Loucy (cell line): ENCODE measurements at regions not wholly inside any gene's neighbourhood (a gene's known extent, or its start where the extent isn't known, plus 50 kb on each side); places are given as distances from the start of the nearest gene placed in this dataset.

Experiments used
- H2AFZ ChIP-seq: fragments of 200-600 bp; sonication (generic); 2 replicates; pipeline ENCODE4 v1.6.0; 2016; ENCODE audit warnings: antibody characterized with exemption, mild to moderate bottlenecking, low read length, moderate library complexity
- H3F3A ChIP-seq: fragments of 200-600 bp; 2 replicates; pipeline ENCODE4 v1.6.0; 2016; ENCODE audit warnings: antibody characterized with exemption, low read depth, mild to moderate bottlenecking
- H3K27me3 ChIP-seq: fragments of 200-600 bp; sonication (generic); 2 replicates; pipeline ENCODE4 v1.6.1; 2014; ENCODE audit warnings: low read length, mild to moderate bottlenecking; ENCODE audit not compliant: insufficient read depth, poor library complexity, severe bottlenecking
- H3K36me3 ChIP-seq: fragments of 200-600 bp; sonication (generic); 2 replicates; pipeline ENCODE4 v1.6.1; 2016; ENCODE audit warnings: low read length; ENCODE audit not compliant: insufficient read depth
- H3K4me1 ChIP-seq: fragments of 200-600 bp; sonication (generic); 2 replicates; pipeline ENCODE4 v1.5.1; 2014; ENCODE audit warnings: low read length, mild to moderate bottlenecking; ENCODE audit not compliant: insufficient read depth, poor library complexity, severe bottlenecking
- H3K4me2 ChIP-seq: fragments of 200-600 bp; sonication (generic); 2 replicates; pipeline ENCODE4 v1.6.0; 2014; ENCODE audit warnings: antibody characterized with exemption, low read length, low read depth, mild to moderate bottlenecking; ENCODE audit not compliant: poor library complexity, severe bottlenecking
- H3K4me3 ChIP-seq: fragments of 200-600 bp; sonication (generic); 2 replicates; pipeline ENCODE4 v1.5.1; 2014; ENCODE audit warnings: low read length, mild to moderate bottlenecking, mixed read lengths; ENCODE audit not compliant: poor library complexity, severe bottlenecking
- H3K79me2 ChIP-seq: fragments of 200-600 bp; sonication (generic); 2 replicates; pipeline ENCODE4 v1.6.1; 2014; ENCODE audit warnings: low read length; ENCODE audit not compliant: insufficient read depth
- H3K9ac ChIP-seq: fragments of 200-600 bp; sonication (generic); 2 replicates; pipeline ENCODE4 v1.6.0; 2014; ENCODE audit warnings: mild to moderate bottlenecking, low read depth, low read length, moderate library complexity; ENCODE audit not compliant: poor library complexity, severe bottlenecking
- H3K9me2 ChIP-seq: fragments of 200-600 bp; sonication (generic); replicated peaks from 2 replicates; pipeline ENCODE4 v1.6.1; 2016; ENCODE audit warnings: low read depth, low read length, mixed read lengths
- H3K9me3 ChIP-seq: fragments of 200-600 bp; sonication (generic); 2 replicates; pipeline ENCODE4 v1.6.1; 2014; ENCODE audit warnings: mild to moderate bottlenecking, antibody characterized with exemption, low read length, low read depth; ENCODE audit not compliant: insufficient read depth
- H4K20me1 ChIP-seq: fragments of 200-600 bp; sonication (generic); 2 replicates; pipeline ENCODE4 v1.6.0; 2014; ENCODE audit warnings: antibody characterized with exemption, low read length, mild to moderate bottlenecking; ENCODE audit not compliant: insufficient read depth, poor library complexity, severe bottlenecking
- EZH2phosphoT487 ChIP-seq: fragments of 200-600 bp; IDR thresholded peaks from 2 replicates; pipeline ENCODE4 v1.6.1; 2018; ENCODE audit warnings: antibody characterized with exemption, mild to moderate bottlenecking, moderate library complexity, borderline replicate concordance
- TF ChIP-seq, protein P1 (sequence below): fragments of 200-600 bp; sonication (generic); conservative IDR thresholded peaks from 2 replicates; pipeline ENCODE4 v1.5.1; 2014; ENCODE audit warnings: mild to moderate bottlenecking, antibody characterized with exemption, low read length

GRCh38 chr16:86209202-86209601 lies 301.1 kb upstream of the FOXF1 start:
- Histone ChIP-seq H2AFZ (no peak overlapping the region), H3K4me3 (no peak overlapping the region)
- TF ChIP-seq, protein P1, sequence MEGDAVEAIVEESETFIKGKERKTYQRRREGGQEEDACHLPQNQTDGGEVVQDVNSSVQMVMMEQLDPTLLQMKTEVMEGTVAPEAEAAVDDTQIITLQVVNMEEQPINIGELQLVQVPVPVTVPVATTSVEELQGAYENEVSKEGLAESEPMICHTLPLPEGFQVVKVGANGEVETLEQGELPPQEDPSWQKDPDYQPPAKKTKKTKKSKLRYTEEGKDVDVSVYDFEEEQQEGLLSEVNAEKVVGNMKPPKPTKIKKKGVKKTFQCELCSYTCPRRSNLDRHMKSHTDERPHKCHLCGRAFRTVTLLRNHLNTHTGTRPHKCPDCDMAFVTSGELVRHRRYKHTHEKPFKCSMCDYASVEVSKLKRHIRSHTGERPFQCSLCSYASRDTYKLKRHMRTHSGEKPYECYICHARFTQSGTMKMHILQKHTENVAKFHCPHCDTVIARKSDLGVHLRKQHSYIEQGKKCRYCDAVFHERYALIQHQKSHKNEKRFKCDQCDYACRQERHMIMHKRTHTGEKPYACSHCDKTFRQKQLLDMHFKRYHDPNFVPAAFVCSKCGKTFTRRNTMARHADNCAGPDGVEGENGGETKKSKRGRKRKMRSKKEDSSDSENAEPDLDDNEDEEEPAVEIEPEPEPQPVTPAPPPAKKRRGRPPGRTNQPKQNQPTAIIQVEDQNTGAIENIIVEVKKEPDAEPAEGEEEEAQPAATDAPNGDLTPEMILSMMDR, result no peak
- no peak for TF ChIP-seq EZH2phosphoT487

GRCh38 chr16:86210403-86211193 lies 299.7 kb upstream of the FOXF1 start:
- Histone ChIP-seq H3K9ac (no peak overlapping the region), H3K9me3 (peaks cover 10% of the 10 kb centered on the region; the same call in 1 of the 2 replicates), H3K4me2 (no peak overlapping the region), H3K36me3 (no peaks in the 10 kb centered on the region), H4K20me1 (no peaks in the 10 kb centered on the region), H3K9me2 (no peaks in the 10 kb centered on the region), H3K79me2 (no peaks in the 10 kb centered on the region), H2AFZ (no peak overlapping the region), H3K4me1 (no peaks in the 10 kb centered on the region), H3K27me3 (no peaks in the 10 kb centered on the region), H3F3A (no peaks in the 10 kb centered on the region), H3K4me3 (no peak overlapping the region)
- TF ChIP-seq EZH2phosphoT487, result no peak
- TF ChIP-seq, protein P1, result no peak

More at GRCh38 chr16:86209202-86209601, 301.1 kb upstream of the FOXF1 start:
- H3K36me3 ChIP-seq, result no peaks in the 10 kb centered on the region
- no peaks in the 10 kb centered on the region for H3F3A ChIP-seq
- no peak overlapping the region for H3K9ac ChIP-seq
- H4K20me1 ChIP-seq, result no peaks in the 10 kb centered on the region
- H3K9me3 ChIP-seq, result peaks cover 10% of the 10 kb centered on the region; the same call in 1 of the 2 replicates
- no peaks in the 10 kb centered on the region for H3K27me3 ChIP-seq
- no peaks in the 10 kb centered on the region for H3K79me2 ChIP-seq
- no peaks in the 10 kb centered on the region for H3K9me2 ChIP-seq
- H3K4me1 ChIP-seq, result no peaks in the 10 kb centered on the region
- H3K4me2 ChIP-seq, result no peak overlapping the region

DNA sequence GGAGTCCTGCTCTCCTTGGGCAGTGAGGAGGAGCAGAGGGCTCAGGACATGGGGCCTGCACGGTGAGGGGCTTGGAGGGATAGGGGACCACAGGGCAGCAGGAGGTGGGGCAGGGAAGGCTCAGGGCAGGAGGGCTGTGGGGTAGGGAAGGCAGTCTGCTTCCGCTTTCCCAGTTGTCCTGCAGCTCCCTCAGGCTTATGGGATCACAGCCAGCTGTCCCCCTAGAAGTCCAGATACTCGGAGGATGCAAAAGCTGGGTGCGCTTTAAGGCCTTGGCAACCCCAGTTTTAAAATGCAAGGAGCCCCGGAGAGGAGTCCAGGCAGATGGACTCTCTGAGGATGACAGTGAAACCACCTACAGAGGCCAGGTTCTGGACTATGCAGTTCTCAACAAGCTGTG lies 299.1 kb upstream of the FOXF1 start:
- Histone ChIP-seq H3K9me3 (peaks cover 10% of the 10 kb centered on the region; the same call in 1 of the 2 replicates), H3K4me3 (no peak overlapping the region), H3K4me2 (no peak overlapping the region), H3K4me1 (no peaks in the 10 kb centered on the region), H3K9ac (no peak overlapping the region), H3K27me3 (no peaks in the 10 kb centered on the region), H3F3A (no peaks in the 10 kb centered on the region), H3K79me2 (no peaks in the 10 kb centered on the region), H3K9me2 (no peaks in the 10 kb centered on the region), H3K36me3 (no peaks in the 10 kb centered on the region), H2AFZ (no peak overlapping the region), H4K20me1 (no peaks in the 10 kb centered on the region)
- no peak for TF ChIP-seq EZH2phosphoT487
- TF ChIP-seq, protein P1, result no peak
